H9 (cell line): ENCODE measurements at regions not wholly inside any gene's neighbourhood (a gene's known extent, or its start where the extent isn't known, plus 50 kb on each side); places are given as distances from the start of the nearest gene placed in this dataset.

ENCODE experiments used
- DNase-seq: peaks from one replicate; pipeline ENCODE4 v3.0.0-alpha.2; 2017
- H2AFZ ChIP-seq: one replicate; pipeline ENCODE4 v1.6.1; 2013; ENCODE audit warnings: mild to moderate bottlenecking, low read length, control low read depth, moderate library complexity
- H2AK5ac ChIP-seq: 2 replicates; pipeline ENCODE4 v1.6.1; 2013; ENCODE audit warnings: low read length, control low read depth, mixed read lengths; ENCODE audit not compliant: insufficient read length
- H2BK120ac ChIP-seq: one replicate; pipeline ENCODE4 v1.6.1; 2013; ENCODE audit warnings: low read depth, mild to moderate bottlenecking, low read length, control low read depth, inconsistent platforms; ENCODE audit not compliant: poor library complexity, severe bottlenecking
- H2BK12ac ChIP-seq: 2 replicates; pipeline ENCODE4 v1.6.1; 2013; ENCODE audit warnings: low read length, control low read depth, mixed read lengths, low read depth; ENCODE audit not compliant: insufficient read length
- H2BK15ac ChIP-seq: 2 replicates; pipeline ENCODE4 v1.6.1; 2013; ENCODE audit warnings: low read depth, low read length, control low read depth
- H2BK20ac ChIP-seq: one replicate; pipeline ENCODE4 v1.6.1; 2013; ENCODE audit warnings: low read depth, mild to moderate bottlenecking, low read length, control low read depth, inconsistent platforms; ENCODE audit not compliant: poor library complexity, severe bottlenecking
- H2BK5ac ChIP-seq: 2 replicates; pipeline ENCODE4 v1.6.1; 2013; ENCODE audit warnings: low read length, control low read depth, mixed read lengths; ENCODE audit not compliant: insufficient read length
- H3K14ac ChIP-seq: 2 replicates; pipeline ENCODE4 v1.6.1; 2013; ENCODE audit warnings: low read length, control low read depth; ENCODE audit not compliant: insufficient read depth
- H3K18ac ChIP-seq: 2 replicates; pipeline ENCODE4 v1.6.1; 2013; ENCODE audit warnings: low read depth, mild to moderate bottlenecking, mixed read lengths, low read length, control low read depth; ENCODE audit not compliant: insufficient read length
- H3K23ac ChIP-seq: 2 replicates; pipeline ENCODE4 v1.6.1; 2013; ENCODE audit warnings: low read length, control low read depth, mixed read lengths, low read depth; ENCODE audit not compliant: insufficient read length
- H3K23me2 ChIP-seq: 2 replicates; pipeline ENCODE4 v1.6.1; 2013; ENCODE audit warnings: low read depth, mild to moderate bottlenecking, mixed read lengths, low read length, control low read depth; ENCODE audit not compliant: insufficient read length, poor library complexity, severe bottlenecking
- H3K27ac ChIP-seq: 2 replicates; pipeline ENCODE4 v1.5.1; 2013; ENCODE audit warnings: low read length, control low read depth, mixed read lengths, low read depth; ENCODE audit not compliant: insufficient read length
- H3K27me3 ChIP-seq: 2 replicates; pipeline ENCODE4 v1.6.1; 2013; ENCODE audit warnings: low read length, control low read depth, inconsistent platforms; ENCODE audit not compliant: insufficient read depth
- H3K4ac ChIP-seq: 2 replicates; pipeline ENCODE4 v1.6.1; 2013; ENCODE audit warnings: low read depth, mild to moderate bottlenecking, control low read depth, inconsistent platforms, low read length, moderate library complexity
- H3K4me1 ChIP-seq: 2 replicates; pipeline ENCODE4 v1.6.1; 2013; ENCODE audit warnings: low read length, control low read depth, inconsistent platforms; ENCODE audit not compliant: insufficient read depth
- H3K4me2 ChIP-seq: 2 replicates; pipeline ENCODE4 v1.6.1; 2013; ENCODE audit warnings: low read length, control low read depth, mixed read lengths; ENCODE audit not compliant: insufficient read length, insufficient read depth
- H3K56ac ChIP-seq: 2 replicates; pipeline ENCODE4 v1.6.1; 2013; ENCODE audit warnings: low read depth, mild to moderate bottlenecking, mixed read lengths, low read length, control low read depth; ENCODE audit not compliant: insufficient read length
- H3K79me1 ChIP-seq: 2 replicates; pipeline ENCODE4 v1.6.1; 2013; ENCODE audit warnings: low read depth, mild to moderate bottlenecking, moderate library complexity, low read length, control low read depth, inconsistent platforms; ENCODE audit not compliant: insufficient read depth, poor library complexity, severe bottlenecking
- H3K79me2 ChIP-seq: 2 replicates; pipeline ENCODE4 v1.6.1; 2013; ENCODE audit warnings: low read length, control low read depth, inconsistent platforms; ENCODE audit not compliant: insufficient read depth
- H3K9ac ChIP-seq: 2 replicates; pipeline ENCODE4 v1.6.1; 2013; ENCODE audit warnings: low read length, control low read depth, mixed read lengths; ENCODE audit not compliant: insufficient read length; ENCODE audit errors: extremely low read depth
- H3K9me3 ChIP-seq: one replicate; pipeline ENCODE4 v1.6.1; 2013; ENCODE audit warnings: low read depth, low read length, inconsistent platforms; ENCODE audit not compliant: control insufficient read depth
- H3T11ph ChIP-seq: one replicate; pipeline ENCODE4 v1.6.1; 2013; ENCODE audit warnings: mild to moderate bottlenecking, low read length, control low read depth, inconsistent platforms
- H4K20me1 ChIP-seq: one replicate; pipeline ENCODE4 v1.6.1; 2013; ENCODE audit not compliant: control insufficient read depth, insufficient read length, insufficient read depth
- H4K5ac ChIP-seq: 2 replicates; pipeline ENCODE4 v1.6.1; 2013; ENCODE audit warnings: low read depth, mild to moderate bottlenecking, mixed read lengths, low read length, control low read depth; ENCODE audit not compliant: insufficient read length
- H4K8ac ChIP-seq: replicated peaks from 2 replicates; pipeline ENCODE4 v1.6.1; 2013; ENCODE audit warnings: low read length, control low read depth, mixed read lengths, low read depth; ENCODE audit not compliant: insufficient read length
- H4K91ac ChIP-seq: 2 replicates; pipeline ENCODE4 v1.6.1; 2013; ENCODE audit warnings: low read depth, mild to moderate bottlenecking, moderate library complexity, mixed read lengths, low read length, control low read depth; ENCODE audit not compliant: insufficient read length
- H3K27ac Mint-ChIP-seq, 3 experiments: 2 replicates in 2 of 3; 3 replicates in 1 of 3; pipeline ENCODE4 v1.8.0; 2020 to 2021; ENCODE audit warnings: mixed read lengths in 3 of 3, mild to moderate bottlenecking in 1 of 3, moderate library complexity in 1 of 3
- H3K27me3 Mint-ChIP-seq: 2 replicates; pipeline ENCODE4 v1.8.0; 2021; ENCODE audit warnings: low read depth, mild to moderate bottlenecking, moderate library complexity, mixed read lengths
- H3K36me3 Mint-ChIP-seq, 3 experiments: 2 replicates in 2 of 3; 3 replicates in 1 of 3; pipeline ENCODE4 v1.8.0; 2020 to 2021; ENCODE audit warnings: low read depth in 3 of 3, mixed read lengths in 3 of 3; ENCODE audit not compliant: insufficient read depth in 1 of 3
- H3K4me1 Mint-ChIP-seq, 2 experiments: 2 replicates each; pipeline ENCODE4 v1.8.0; 2020; ENCODE audit warnings: mixed read lengths in 2 of 2
- H3K4me3 Mint-ChIP-seq, 2 experiments: 2 replicates in 1 of 2; 3 replicates in 1 of 2; pipeline ENCODE4 v1.8.0; 2020 to 2021; ENCODE audit warnings: mild to moderate bottlenecking in 2 of 2, mixed read lengths in 2 of 2, moderate library complexity in 1 of 2
- H3K9me3 Mint-ChIP-seq, 2 experiments: 2 replicates in 1 of 2; 3 replicates in 1 of 2; pipeline ENCODE4 v1.8.0; 2020; ENCODE audit warnings: mild to moderate bottlenecking in 2 of 2, mixed read lengths in 2 of 2, moderate library complexity in 1 of 2
- CTCF ChIP-seq: fragments of 200-600 bp; sonication (generic); conservative IDR thresholded peaks from 3 replicates; pipeline ENCODE4 v1.8.0; 2021; ENCODE audit warnings: antibody characterized with exemption, mild to moderate bottlenecking
- WGBS: extraction: QIAGEN DNeasy Blood & Tissue Kit; methylation state at CpG from one replicate; pipeline ENCODE4 v1.1.7; 2013; ENCODE audit warnings: missing lambda C conversion rate, low lambda C conversion rate, mixed read lengths; ENCODE audit not compliant: insufficient read length; ENCODE audit errors: extremely low coverage; 5-methylcytosine and 5-hydroxymethylcytosine counted together

DNA sequence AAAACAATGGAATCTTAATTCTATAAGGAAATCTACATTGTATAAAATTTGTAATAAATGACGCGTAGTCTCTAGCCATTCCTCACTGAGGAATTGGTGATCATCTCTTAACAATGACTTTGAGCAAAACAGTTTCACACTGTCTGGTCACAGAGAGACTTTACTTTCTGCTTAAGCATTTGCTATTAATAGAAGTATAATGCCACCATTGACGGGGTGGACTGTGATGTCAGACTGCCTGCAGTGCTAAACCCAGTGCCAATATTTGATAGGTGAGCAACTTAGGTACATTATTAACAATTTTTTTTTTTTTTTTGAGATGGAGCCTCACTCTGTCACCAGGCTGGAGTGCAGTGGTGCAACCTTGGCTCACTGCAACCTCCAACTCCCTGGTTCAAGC, 494.9 kb upstream of the ADAMTS9 start:
- Histone ChIP-seq H3K9me3 (no peaks in the 10 kb centered on the region), H2BK12ac (no peak overlapping the region), H3K4me1 (no peaks in the 10 kb centered on the region; the same call in 1 of the 2 replicates), H4K5ac (no peak overlapping the region), H2AK5ac (no peak overlapping the region), H3K79me1 (no peaks in the 10 kb centered on the region), H3K4me2 (no peak overlapping the region), H3T11ph (no peak overlapping the region), H4K20me1 (no peaks in the 10 kb centered on the region), H2BK5ac (no peak overlapping the region), H4K8ac (no peak overlapping the region), H2BK20ac (no peak overlapping the region), H3K18ac (no peak overlapping the region), H3K23ac (no peak overlapping the region), H3K27me3 (no peaks in the 10 kb centered on the region), H3K56ac (no peak overlapping the region), H3K4ac (no peak overlapping the region), H2BK120ac (no peak overlapping the region), H3K23me2 (no peaks in the 10 kb centered on the region), H2AFZ (no peak overlapping the region), H3K27ac (no peak overlapping the region), H3K9ac (no peak overlapping the region), H3K14ac (no peak overlapping the region), H3K79me2 (no peaks in the 10 kb centered on the region), H2BK15ac (no peak overlapping the region), H4K91ac (no peak overlapping the region)
- Mint-ChIP-seq H3K9me3 (no peaks in the 10 kb centered on the region; a peak in 1 of 5 replicates), H3K27ac (no peak overlapping the region), H3K4me3 (no peak overlapping the region), H3K36me3 (no peaks in the 10 kb centered on the region; a peak in 1 of 7 replicates), H3K4me1 (peaks cover 10 to 11% of the 10 kb centered on the region in 2 experiments), H3K27me3 (no peaks in the 10 kb centered on the region; the same call in 1 of the 2 replicates)
- DNase-seq = no peak
- no CpG with 5 or more reads among the region's 3 CpGs for WGBS
- TF ChIP-seq CTCF = no peak
